GM12873 (cell line): ENCODE measurements at regions not wholly inside any gene's neighbourhood (a gene's known extent, or its start where the extent isn't known, plus 50 kb on each side); places are given as distances from the start of the nearest gene placed in this dataset.

Experiments used
- CTCF ChIP-seq: IDR thresholded peaks from 2 replicates; pipeline ENCODE4 v1.5.1; 2012; ENCODE audit warnings: low read depth, mild to moderate bottlenecking, moderate library complexity, low read length, control low read depth; ENCODE audit not compliant: insufficient read depth; ENCODE audit errors: missing control alignments

DNA sequence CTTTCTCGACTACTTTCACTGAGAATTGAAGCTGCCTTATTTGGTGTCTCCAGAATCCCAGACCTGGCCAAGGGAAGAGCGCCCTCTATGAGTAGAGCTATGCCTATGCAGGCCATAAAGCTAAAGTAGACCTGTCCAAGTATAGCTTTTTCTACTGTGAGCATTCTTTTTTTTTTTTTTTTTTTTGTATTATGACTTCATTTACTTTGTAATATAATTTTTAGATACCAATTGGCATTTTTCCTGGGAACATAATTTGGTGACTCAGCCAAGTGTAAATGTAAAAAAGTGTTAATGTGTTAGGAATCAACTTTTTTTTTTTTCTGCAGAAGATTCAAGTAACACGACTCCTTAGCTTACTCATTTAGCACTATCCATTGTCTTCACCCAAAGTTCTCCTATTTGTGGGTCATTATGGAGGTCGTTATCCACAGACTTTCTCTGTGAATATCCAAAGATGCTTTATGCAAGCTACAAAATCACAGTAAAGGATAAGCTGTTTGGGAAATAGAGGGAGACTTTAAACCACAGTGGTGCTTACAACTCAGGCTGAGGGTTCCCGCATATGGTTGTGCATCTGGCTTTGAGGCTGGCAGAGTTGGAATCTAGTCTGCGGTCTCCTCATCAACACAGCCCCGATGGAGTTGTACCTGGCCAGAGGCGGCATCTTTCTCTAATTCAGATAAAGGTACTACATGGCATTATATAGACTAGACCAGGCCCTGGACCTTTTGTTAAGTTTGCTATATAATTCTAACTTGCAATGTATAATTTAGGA lies 1040.2 kb upstream of the SORCS1 start:
- peak; percentile 82 for TF ChIP-seq CTCF

DNA sequence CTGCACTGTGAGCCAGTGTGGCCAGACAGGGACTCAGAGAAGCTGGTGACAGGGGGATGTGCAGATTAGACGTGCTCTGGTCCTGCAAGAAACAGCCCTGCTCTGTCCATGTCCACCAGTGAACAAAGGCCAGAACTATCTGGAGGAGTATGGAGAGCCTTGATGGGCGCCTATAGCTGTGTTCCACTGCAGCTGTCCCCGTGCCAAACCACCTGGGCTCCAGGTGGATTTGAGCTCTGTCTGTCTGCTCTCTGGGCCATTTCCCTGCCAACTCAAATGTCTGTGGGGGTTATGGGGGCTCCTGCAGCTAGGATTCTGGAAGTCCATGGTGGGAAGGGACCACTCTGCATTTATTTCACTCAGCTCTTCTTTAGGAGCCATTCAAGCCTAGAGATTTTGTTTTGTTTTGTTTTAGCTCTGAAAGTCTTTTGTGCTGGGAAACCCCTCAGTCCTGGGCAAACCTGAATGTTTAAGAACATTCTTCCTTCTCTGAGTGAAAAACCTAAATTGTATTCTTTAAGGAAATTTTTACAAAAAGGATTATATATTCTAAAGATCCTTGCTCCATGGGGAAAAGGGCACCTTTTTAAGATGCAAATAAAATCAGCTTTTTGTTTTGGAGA lies 1039.5 kb upstream of the SORCS1 start:
- TF ChIP-seq CTCF, result no peak

DNA sequence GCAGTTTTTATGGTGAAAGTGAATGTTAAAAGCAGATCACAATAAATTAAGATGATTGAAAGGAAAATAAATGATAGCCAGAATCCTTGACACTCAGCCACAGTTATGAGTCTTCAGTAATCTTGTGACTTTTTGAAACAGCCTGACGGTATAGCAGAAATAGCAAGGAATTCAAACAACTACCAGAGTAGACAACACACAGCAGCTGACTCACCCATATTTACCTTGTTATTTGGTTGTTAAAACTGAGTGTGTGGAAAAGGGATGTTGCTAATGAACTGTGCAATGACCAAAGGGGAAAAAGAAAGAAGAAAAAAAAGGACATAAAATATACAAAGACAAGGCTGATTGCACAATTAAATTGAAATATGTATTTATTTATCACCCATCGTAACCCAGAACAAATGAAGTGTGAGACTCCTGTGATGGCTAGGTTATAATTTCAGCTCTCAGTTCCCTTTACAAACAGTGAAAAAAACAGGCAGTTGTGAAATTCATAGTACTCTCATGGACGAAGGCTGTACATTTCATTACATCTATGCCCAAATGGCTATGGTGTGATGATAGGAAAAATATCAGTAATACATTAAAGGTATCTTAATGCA lies 1023.0 kb upstream of the SORCS1 start:
- no peak for TF ChIP-seq CTCF

GRCh38 chr10:108184114-108184513 lies 1019.6 kb upstream of the SORCS1 start:
- no peak for TF ChIP-seq CTCF

DNA sequence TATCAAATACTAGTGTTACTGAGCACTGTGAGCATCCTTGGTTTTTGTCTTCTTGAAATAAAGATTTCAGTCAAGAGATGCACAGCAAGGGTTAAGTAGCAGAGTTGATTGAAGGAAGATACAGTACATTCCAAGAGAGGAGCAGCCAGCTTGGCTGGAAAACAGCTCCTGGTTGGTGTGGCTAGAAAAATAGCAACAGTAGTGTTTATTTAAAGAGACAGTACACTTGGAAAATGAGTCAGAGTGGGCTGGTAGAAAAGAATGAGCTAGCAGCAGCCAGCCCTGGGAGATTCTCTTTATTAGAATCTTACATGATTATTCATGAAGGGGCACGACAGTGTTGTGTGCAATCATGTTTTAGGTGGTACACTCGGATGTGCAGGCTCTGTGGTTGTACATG lies 1016.4 kb upstream of the SORCS1 start:
- no peak for TF ChIP-seq CTCF

GRCh38 chr10:108169846-108170245 lies 1005.3 kb upstream of the SORCS1 start:
- no peak for TF ChIP-seq CTCF

GRCh38 chr10:108167766-108168165 lies 1003.3 kb upstream of the SORCS1 start:
- TF ChIP-seq CTCF, result no peak
